ENCODE measurements at regions not wholly inside any gene's neighbourhood (a gene's known extent, or its start where the extent isn't known, plus 50 kb on each side); places are given as distances from the start of the nearest gene placed in this dataset.
A peak's percentile ranks its signal among the peaks of the same experiment; 100 is the strongest.

DNA sequence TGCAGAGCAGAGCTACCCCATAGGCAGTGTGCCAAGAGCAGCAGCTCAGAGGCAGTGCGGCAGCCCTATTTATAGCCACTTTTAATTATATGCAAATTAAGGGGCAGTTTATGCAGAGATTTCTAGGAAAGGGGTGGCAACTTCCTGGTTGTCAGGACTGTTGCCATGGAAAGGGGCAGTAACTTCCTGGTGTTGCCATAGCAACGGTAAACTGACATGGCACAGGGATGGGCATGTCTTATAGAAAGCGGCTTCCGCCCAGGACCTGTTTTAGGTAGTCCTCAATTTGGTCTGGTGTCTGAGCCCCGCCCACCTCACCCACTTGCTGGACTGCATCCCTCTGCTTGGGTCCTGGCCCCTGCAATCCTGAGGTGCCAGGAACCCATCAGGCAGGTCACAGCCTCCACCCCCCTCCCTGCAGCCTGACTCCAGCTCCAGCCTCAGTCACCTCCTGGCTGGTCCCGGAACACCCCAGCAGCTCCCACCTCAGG lies 115.8 kb downstream of the TMEM130 start:
- H3K4me3 ChIP-seq (ENCODE audit: low read depth, low read length): no peak overlapping the region
- TF ChIP-seq, protein P1, sequence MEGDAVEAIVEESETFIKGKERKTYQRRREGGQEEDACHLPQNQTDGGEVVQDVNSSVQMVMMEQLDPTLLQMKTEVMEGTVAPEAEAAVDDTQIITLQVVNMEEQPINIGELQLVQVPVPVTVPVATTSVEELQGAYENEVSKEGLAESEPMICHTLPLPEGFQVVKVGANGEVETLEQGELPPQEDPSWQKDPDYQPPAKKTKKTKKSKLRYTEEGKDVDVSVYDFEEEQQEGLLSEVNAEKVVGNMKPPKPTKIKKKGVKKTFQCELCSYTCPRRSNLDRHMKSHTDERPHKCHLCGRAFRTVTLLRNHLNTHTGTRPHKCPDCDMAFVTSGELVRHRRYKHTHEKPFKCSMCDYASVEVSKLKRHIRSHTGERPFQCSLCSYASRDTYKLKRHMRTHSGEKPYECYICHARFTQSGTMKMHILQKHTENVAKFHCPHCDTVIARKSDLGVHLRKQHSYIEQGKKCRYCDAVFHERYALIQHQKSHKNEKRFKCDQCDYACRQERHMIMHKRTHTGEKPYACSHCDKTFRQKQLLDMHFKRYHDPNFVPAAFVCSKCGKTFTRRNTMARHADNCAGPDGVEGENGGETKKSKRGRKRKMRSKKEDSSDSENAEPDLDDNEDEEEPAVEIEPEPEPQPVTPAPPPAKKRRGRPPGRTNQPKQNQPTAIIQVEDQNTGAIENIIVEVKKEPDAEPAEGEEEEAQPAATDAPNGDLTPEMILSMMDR (IDR thresholded peaks at IDR 0.05; ENCODE audit: low read depth, low read length): no peak
- TF ChIP-seq MYC (IDR thresholded peaks at IDR 0.05; ENCODE audit: low read depth, low read length) (no peak), POLR2A (IDR thresholded peaks at IDR 0.05; ENCODE audit: extremely low read depth, insufficient read length) (no peak)
- TF ChIP-seq, protein P2, sequence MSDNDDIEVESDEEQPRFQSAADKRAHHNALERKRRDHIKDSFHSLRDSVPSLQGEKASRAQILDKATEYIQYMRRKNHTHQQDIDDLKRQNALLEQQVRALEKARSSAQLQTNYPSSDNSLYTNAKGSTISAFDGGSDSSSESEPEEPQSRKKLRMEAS (IDR thresholded peaks at IDR 0.05; ENCODE audit: low read depth, low read length): no peak
- peak; percentile 35 for DNase-seq (ENCODE audit: low read depth)

DNA sequence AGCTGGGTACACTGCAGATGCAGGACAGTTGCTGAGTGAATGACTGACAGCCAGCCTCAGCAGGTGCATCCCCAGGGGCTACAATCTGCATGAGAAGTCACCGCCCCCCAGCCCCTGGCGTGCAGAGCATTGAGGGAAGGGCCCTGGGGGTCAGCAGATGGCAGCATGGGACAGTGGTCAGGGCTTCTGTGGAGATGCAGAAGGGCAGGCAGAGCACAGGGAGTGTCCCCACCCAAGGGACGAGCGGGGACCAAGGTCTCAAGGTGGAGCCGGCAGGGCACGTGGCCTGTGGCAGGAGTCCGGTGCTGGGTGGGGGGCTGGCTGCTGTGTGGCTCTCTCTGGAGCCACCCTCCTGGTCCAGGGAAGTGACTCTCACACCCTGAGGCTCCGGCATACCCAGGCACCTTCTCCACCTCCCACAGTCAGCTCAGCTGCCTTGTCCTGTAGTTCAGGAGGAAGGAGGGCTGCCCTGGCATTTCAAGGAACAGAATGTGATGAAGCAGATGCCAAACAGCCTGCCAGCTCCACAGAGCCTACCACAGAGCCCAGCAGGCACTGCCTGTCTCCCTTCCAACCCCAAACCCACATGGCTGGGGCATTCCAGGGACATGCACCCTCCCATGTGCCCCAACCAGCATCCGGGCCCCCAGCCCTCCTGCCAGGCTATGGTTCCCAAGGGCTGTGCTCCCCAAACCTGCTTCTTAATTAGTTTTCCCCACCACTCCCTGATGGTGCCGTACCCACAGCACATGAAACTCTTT lies 114.5 kb downstream of the TMEM130 start:
- TF ChIP-seq, protein P1 (IDR thresholded peaks at IDR 0.05; ENCODE audit: low read depth, low read length): peak; percentile 16
- TF ChIP-seq, protein P2 (IDR thresholded peaks at IDR 0.05; ENCODE audit: low read depth, low read length): no peak
- H3K4me3 ChIP-seq (ENCODE audit: low read depth, low read length): no peak overlapping the region
- peak; percentile 30 for DNase-seq (ENCODE audit: low read depth)

DNA sequence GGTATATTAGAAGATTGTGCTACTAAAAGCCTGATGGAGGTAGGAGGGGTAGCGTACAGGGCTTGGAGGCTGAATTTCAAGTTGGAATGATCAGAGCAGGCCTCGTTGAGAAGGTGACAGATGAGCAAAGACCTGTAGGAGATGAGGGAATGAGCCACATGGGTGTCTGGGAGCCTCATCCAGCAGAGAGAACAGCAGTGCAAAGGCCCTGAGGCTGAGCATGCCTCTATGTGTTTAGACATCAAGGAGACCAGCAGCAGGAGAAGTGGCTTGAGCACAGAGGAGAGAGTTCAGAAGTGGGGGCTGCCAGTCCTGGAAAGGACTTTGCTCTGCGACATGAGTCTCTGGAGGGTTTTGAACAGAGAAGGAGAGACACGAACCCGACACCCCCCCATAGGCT lies 111.7 kb downstream of the TMEM130 start:
- no peak for DNase-seq (ENCODE audit: low read depth)
- H3K4me3 ChIP-seq (ENCODE audit: low read depth, low read length): no peak overlapping the region
- TF ChIP-seq MYC (IDR thresholded peaks at IDR 0.05; ENCODE audit: low read depth, low read length) (no peak), POLR2A (IDR thresholded peaks at IDR 0.05; ENCODE audit: extremely low read depth, insufficient read length) (no peak)
- TF ChIP-seq, protein P1 (IDR thresholded peaks at IDR 0.05; ENCODE audit: low read depth, low read length): no peak
- TF ChIP-seq, protein P2 (IDR thresholded peaks at IDR 0.05; ENCODE audit: low read depth, low read length): no peak

DNA sequence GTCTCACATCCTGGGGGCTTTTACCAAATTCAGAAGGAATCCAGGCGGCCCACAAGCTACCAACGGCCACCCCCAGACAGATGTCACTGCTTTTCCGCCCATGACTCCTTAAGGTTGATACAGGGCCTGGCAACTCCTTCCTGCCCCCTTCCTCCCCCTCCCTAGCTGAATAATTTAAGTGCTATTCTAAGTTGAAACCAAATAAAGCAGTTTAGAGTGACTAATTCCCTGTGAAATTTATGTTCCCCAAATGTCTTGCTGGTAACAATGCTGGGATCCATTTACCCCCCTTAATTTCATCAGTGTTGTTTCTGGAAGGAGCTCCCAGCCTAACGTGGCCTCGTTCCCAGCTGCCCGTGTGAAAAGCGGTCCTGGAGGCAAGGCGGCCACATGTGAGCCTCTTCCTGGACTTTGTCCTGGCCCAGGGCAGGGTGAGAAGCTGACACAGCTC lies 109.6 kb downstream of the TMEM130 start:
- DNase-seq (ENCODE audit: low read depth): no peak
- H3K4me3 ChIP-seq (ENCODE audit: low read depth, low read length): no peak overlapping the region
- TF ChIP-seq POLR2A (IDR thresholded peaks at IDR 0.05; ENCODE audit: extremely low read depth, insufficient read length) (no peak), MYC (IDR thresholded peaks at IDR 0.05; ENCODE audit: low read depth, low read length) (no peak)
- TF ChIP-seq, protein P2 (IDR thresholded peaks at IDR 0.05; ENCODE audit: low read depth, low read length): no peak
- TF ChIP-seq, protein P1 (IDR thresholded peaks at IDR 0.05; ENCODE audit: low read depth, low read length): no peak

DNA sequence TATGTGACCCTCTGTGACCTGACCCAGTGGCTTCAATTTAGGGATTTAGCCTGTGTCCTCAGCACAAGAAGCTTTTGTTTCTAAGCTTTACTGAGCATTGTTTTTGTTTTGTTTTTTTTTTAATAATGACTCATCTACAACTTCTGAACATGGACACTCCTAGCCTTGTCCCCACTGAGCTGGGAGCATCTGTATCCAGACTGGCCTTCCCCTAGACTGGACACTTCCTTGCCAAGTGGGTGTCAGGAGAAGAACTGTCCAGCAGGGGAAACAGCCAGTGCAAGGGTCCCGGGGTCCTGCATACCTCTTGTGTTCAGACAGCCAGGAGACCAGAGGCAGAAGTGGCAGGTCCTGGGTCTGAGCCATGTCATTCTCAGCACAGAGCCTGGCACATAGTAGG lies 108.6 kb downstream of the TMEM130 start:
- TF ChIP-seq, protein P2 (IDR thresholded peaks at IDR 0.05; ENCODE audit: low read depth, low read length): no peak
- no peak for TF ChIP-seq MYC (IDR thresholded peaks at IDR 0.05; ENCODE audit: low read depth, low read length)
- TF ChIP-seq POLR2A (IDR thresholded peaks at IDR 0.05; ENCODE audit: extremely low read depth, insufficient read length): no peak
- TF ChIP-seq, protein P1 (IDR thresholded peaks at IDR 0.05; ENCODE audit: low read depth, low read length): no peak
- DNase-seq (ENCODE audit: low read depth): no peak
- H3K4me3 ChIP-seq (ENCODE audit: low read depth, low read length): no peak overlapping the region

Measured in NB4 (cell line).